NCI-H2196 (cell line): ENCODE measurements at regions not wholly inside any gene's neighbourhood (a gene's known extent, or its start where the extent isn't known, plus 50 kb on each side); places are given as distances from the start of the nearest gene placed in this dataset.
"Not testable (repeated sequence)": the region's sequence is repeated elsewhere in the genome, so short reads cannot be mapped to it uniquely, and the experiment has no call there.

Experiments used
- DNase-seq: peaks from one replicate; lab custom pipeline; 2025; ENCODE audit not compliant: unreplicated experiment; lab: John Stamatoyannopoulos, UW

GRCh38 chr10:85293483-85293882 lies 965.1 kb downstream of the CCSER2 start:
- DNase-seq, result no peak

- no peak for DNase-seq
Measured at GRCh38 chr10:85311613-85312337, 983.4 kb downstream of the CCSER2 start.

- DNase-seq, result no peak
Measured at GRCh38 chr10:85315657-85316056, 987.3 kb downstream of the CCSER2 start.

GRCh38 chr10:85316276-85316675 lies 987.9 kb downstream of the CCSER2 start:
- DNase-seq, result no peak

- no peak for DNase-seq
Measured at GRCh38 chr10:85317827-85318226, 989.4 kb downstream of the CCSER2 start.

- DNase-seq, result no peak
Measured at GRCh38 chr10:85318809-85319807, 990.7 kb downstream of the CCSER2 start.

GRCh38 chr10:85319826-85320225 lies 991.4 kb downstream of the CCSER2 start:
- no peak for DNase-seq

- no peak for DNase-seq
Measured at GRCh38 chr10:85333594-85333993, 1005.2 kb downstream of the CCSER2 start.

GRCh38 chr10:85362401-85362800 lies 1004.2 kb downstream of the GRID1 start:
- DNase-seq, result no peak

- no peak for DNase-seq
Measured at GRCh38 chr10:85377029-85377806, 989.4 kb downstream of the GRID1 start.

GRCh38 chr10:85379338-85379737 lies 987.3 kb downstream of the GRID1 start:
- no peak for DNase-seq

- DNase-seq, result no peak
Measured at GRCh38 chr10:85400981-85401695, 965.5 kb downstream of the GRID1 start.

GRCh38 chr10:85402541-85402940 lies 964.1 kb downstream of the GRID1 start:
- no peak for DNase-seq

- DNase-seq, result no peak
Measured at GRCh38 chr10:85407088-85407487, 959.5 kb downstream of the GRID1 start.

GRCh38 chr10:85408388-85408787 lies 958.2 kb downstream of the GRID1 start:
- no peak for DNase-seq

GRCh38 chr10:85410586-85410985 lies 956.0 kb downstream of the GRID1 start:
- DNase-seq, result not testable (repeated sequence)

GRCh38 chr10:85413570-85413969 lies 953.0 kb downstream of the GRID1 start:
- DNase-seq, result no peak

GRCh38 chr10:85420501-85421191 lies 945.9 kb downstream of the GRID1 start:
- no peak for DNase-seq

GRCh38 chr10:85421421-85421820 lies 945.2 kb downstream of the GRID1 start:
- no peak for DNase-seq

GRCh38 chr10:85429126-85429525 lies 937.5 kb downstream of the GRID1 start:
- DNase-seq, result no peak
